ENCODE measurements at regions not wholly inside any gene's neighbourhood (a gene's known extent, or its start where the extent isn't known, plus 50 kb on each side); places are given as distances from the start of the nearest gene placed in this dataset.

DNA sequence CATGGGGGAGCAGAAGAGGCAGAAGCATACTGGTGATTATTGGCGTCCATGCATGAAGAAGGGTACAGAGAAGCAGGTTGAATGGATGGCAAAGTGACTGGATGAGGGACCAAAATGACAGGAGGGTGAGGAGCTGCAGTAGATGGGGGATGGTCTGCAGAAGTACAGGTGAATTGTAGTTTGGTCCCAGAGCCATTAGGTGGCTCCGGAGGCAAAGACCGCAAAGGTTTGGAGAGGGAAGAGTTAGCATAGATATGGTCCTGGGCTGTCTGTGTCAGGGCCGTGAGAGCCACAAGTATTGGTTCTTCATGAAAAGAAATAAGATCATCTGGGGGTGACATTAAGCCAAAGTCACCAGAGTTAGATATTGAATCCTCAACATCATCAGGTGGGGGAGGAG lies 59.0 kb upstream of the ZNF726 start:
- H3K27ac ChIP-seq = no peak overlapping the region
- no peak overlapping the region for H3K4me3 ChIP-seq

DNA sequence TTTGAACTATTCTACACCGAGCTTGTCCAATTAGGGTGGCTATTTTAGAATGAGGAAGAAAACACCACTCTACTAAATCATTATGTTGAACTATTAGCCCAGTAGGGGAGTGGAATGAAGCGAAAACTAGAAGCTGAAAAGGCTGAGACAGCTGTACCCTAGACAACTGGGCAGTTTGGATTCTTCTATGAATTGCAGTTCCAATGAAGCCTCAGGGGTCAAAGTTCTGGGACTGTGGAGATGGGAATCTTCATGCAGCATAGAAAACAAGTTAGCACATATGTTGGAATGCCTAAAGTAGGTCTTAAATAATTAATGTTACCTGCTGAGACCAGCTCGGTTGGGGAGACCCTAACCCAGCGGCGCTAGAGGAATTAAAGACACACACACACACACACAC lies 62.7 kb upstream of the ZNF726 start:
- H3K4me3 ChIP-seq = no peak overlapping the region
- H3K27ac ChIP-seq = no peak overlapping the region

DNA sequence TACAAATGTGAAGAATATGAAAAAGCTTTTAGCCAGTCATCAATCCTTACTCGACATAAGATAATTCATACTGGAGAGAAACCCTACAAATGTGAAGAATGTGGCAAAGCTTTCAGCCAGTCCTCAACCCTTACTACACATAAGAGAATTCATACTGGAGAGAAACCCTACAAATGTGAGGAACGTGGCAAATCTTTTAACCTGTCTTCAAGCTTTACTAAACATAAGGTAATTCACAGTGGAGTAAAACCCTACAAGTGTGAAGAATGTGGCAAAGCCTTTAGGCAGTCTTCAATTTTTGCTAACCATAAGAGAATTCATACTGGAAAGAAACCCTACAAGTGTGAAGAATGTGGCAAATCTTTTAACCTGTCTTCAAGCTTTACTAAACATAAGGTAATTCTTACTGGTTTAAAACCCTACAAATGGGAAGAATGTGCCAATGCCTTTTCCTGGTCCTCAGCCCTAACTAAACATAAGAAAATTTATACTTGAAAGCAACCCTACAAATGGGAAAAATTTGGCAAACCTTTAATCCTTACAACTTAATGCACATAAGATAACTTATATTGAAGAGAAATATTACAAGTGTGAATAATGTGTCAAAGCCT lies 74.1 kb upstream of the ZNF681 start:
- H3K27ac ChIP-seq = no peak overlapping the region
- no peak overlapping the region for H3K4me3 ChIP-seq

DNA sequence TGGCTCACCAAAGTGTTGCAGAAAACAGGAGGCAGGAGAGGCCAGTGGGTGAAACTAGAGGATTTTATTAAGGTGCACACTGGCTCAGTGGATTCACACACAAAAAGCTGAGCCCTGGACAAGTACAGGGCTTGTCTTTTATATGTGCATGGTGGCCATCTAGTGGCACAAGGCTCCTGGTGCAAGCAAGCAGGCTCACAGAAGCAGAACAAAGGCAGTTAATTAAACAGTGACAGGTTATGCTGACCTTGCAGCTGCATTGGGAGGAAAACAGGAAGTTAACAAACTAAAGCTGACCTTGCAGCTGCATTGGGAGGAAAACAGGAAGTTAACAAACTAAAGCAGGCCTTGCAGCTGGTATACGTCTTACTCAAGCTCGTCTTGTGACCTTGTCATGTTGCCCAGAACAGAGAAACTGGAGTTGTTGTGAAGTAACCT lies 65.3 kb upstream of the ZNF681 start:
- H3K27ac ChIP-seq = no peak overlapping the region
- no peak overlapping the region for H3K4me3 ChIP-seq

DNA sequence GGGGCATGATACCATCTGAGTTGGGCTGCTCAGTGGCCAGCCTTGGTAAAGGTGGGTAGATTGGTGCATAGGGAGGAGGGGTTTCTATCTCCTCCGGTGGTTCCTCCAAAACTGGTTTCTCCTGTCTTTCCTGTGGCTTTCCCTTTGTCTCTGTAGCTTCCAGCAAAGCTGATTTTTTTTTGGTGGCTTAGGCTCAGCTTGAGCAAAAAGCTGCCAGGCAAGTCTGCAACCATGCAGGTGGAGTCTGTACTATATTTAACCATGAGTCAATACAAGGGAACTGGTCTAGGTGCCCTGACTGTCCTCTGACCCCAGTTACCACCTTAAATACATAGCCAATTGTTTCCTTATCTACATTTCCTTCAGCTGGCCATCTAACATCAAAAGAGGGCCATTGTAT lies 64.0 kb upstream of the ZNF681 start:
- Histone ChIP-seq H3K27ac (peak overlapping the region in 2 of 21 experiments; percentile 31 to 54), H3K4me3 (no peak overlapping the region)

DNA sequence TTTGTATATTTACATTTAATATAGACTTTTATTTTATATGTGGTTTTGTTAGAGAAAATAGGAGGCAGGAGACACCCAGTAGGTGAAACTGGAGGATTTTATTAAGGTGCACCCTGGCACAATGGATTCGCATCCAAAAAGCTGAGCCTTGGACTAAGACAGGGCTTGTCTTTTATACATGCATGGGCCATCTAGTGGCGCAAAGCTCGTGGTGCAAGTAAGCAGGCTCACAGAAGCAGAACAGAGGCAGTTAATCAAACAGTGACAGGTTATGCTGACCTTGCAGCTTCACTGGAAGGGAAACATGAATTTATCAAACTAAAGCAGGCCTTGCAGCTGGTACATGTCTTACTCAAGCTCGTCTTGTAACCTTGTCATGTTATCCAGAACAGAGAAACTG lies 58.8 kb upstream of the ZNF681 start:
- no peak overlapping the region for H3K27ac ChIP-seq
- no peak overlapping the region for H3K4me3 ChIP-seq

DNA sequence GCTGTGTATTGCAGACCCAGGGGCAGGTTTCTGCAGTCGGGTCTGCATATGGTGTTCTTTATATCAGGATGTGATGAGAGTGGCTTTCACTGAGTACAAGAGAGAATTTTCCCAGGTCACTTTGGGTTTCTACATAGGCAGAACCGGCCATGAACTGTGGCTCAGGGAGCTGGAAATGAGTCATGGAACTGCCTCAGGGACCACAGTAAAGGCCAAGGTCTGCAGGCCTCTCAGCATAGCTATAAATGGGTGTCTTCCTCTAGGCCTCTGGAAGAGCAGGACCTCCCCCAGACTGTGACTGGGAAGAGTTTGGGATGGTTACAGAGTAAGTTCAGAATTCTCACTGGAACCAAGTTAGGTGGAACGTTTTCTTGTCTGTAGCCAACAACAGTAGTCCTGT lies 51.8 kb upstream of the ZNF681 start:
- Histone ChIP-seq H3K4me3 (no peak overlapping the region), H3K27ac (no peak overlapping the region)

Measured in skin epidermis (tissue), 12 donors.